MCF 10A (cell line): ENCODE measurements at regions not wholly inside any gene's neighbourhood (a gene's known extent, or its start where the extent isn't known, plus 50 kb on each side); places are given as distances from the start of the nearest gene placed in this dataset.
"Not testable (repeated sequence)": the region's sequence is repeated elsewhere in the genome, so short reads cannot be mapped to it uniquely, and the experiment has no call there.

ENCODE experiments used
- BruUV-seq: library from RNA; stranded (reverse); fragments of 400-500 nt; replicated peaks from 2 replicates; lab custom pipeline; 2021; lab: Mats Ljungman, UMichigan
- CTCF ChIA-PET: fragments of 300-600 bp; sonication (Branson Sonifier 250); formaldehyde crosslinking; extraction: SDS; loops from one replicate; lab custom pipeline; 2021; ENCODE audit warnings: antibody characterized with exemption, inconsistent platforms; lab: Yijun Ruan, JAX
- POLR2A ChIA-PET: fragments of 300-600, 350-650 bp; sonication (Branson Sonifier 250); formaldehyde crosslinking; extraction: SDS; loops from one replicate; lab custom pipeline; 2020; ENCODE audit warnings: antibody characterized with exemption, inconsistent platforms; lab: Yijun Ruan, JAX
- DNase-seq: peaks from one replicate; pipeline ENCODE4 v3.0.0-alpha.2; 2018; ENCODE audit not compliant: unreplicated experiment
- H3K27ac Mint-ChIP-seq: one replicate; pipeline ENCODE4 v1.8.0; 2022; ENCODE audit warnings: mild to moderate bottlenecking, low read depth, mixed read lengths; ENCODE audit not compliant: unreplicated experiment
- H3K27me3 Mint-ChIP-seq: one replicate; pipeline ENCODE4 v1.8.0; 2022; ENCODE audit warnings: mixed read lengths; ENCODE audit not compliant: insufficient read depth, unreplicated experiment
- H3K36me3 Mint-ChIP-seq: one replicate; pipeline ENCODE4 v1.8.0; 2022; ENCODE audit warnings: mild to moderate bottlenecking, moderate library complexity, mixed read lengths; ENCODE audit not compliant: insufficient read depth, unreplicated experiment
- H3K4me1 Mint-ChIP-seq: one replicate; pipeline ENCODE4 v1.8.0; 2022; ENCODE audit warnings: mixed read lengths; ENCODE audit not compliant: insufficient read depth, unreplicated experiment
- H3K4me3 Mint-ChIP-seq: one replicate; pipeline ENCODE4 v1.8.0; 2022; ENCODE audit warnings: mild to moderate bottlenecking, moderate library complexity, mixed read lengths; ENCODE audit not compliant: unreplicated experiment
- H3K9me3 Mint-ChIP-seq: one replicate; pipeline ENCODE4 v1.8.0; 2022; ENCODE audit warnings: mixed read lengths; ENCODE audit not compliant: unreplicated experiment
- intact Hi-C: fragments of 100-400 bp; cut with micrococcal nuclease; formaldehyde crosslinking; loops from 2 replicates; pipeline ENCODE4 v1.14.1; 2022
- TF ChIP-seq, protein P1 (sequence below): fragments of 200-600 bp; IDR thresholded peaks from one replicate; pipeline ENCODE4 v1.8.0; 2022; ENCODE audit warnings: antibody characterized with exemption, mild to moderate bottlenecking; ENCODE audit not compliant: unreplicated experiment

DNA sequence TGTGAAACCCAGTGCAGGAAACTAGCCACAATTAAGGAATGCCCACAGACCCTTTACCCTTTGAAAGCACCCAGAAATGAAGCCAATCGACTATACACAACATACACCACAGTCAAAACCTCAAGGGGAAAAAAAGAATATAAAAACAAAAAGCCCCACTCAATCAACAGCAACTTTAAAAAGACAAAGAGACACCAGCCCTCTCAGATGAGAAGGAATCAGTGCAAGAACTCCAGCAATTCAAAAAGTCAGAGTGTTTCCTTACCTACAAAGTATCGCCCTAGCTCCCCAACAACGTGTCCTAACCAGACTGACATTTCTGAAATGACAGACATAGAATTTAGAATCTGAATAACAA is 147.7 kb downstream of the CHD1L start:
- H3K4me3 Mint-ChIP-seq, result no peak overlapping the region
- no peaks in the 10 kb centered on the region for H3K36me3 Mint-ChIP-seq
- intact Hi-C loops, result loop anchor here (1.0 kb wide), 3 partner anchors 117 to 218 kb away; partner anchors contain the start of gene PRKAB2
- no peak for DNase-seq
- no peaks in the 10 kb centered on the region for H3K4me1 Mint-ChIP-seq
- H3K9me3 Mint-ChIP-seq, result no peaks in the 10 kb centered on the region
- ChIA-PET POLR2A (interaction anchor here (0.6 to 2.3 kb wide), 4 partner anchors 24 to 117 kb away, joined by 3 to 9 read pairs (median 4); no protein-coding TSS in a partner anchor), CTCF (interaction anchor here (0.5 to 2.9 kb wide), 25 partner anchors 10 to 478 kb away, joined by 3 to 53 read pairs (median 6); no protein-coding TSS in a partner anchor)
- TF ChIP-seq, protein P1, sequence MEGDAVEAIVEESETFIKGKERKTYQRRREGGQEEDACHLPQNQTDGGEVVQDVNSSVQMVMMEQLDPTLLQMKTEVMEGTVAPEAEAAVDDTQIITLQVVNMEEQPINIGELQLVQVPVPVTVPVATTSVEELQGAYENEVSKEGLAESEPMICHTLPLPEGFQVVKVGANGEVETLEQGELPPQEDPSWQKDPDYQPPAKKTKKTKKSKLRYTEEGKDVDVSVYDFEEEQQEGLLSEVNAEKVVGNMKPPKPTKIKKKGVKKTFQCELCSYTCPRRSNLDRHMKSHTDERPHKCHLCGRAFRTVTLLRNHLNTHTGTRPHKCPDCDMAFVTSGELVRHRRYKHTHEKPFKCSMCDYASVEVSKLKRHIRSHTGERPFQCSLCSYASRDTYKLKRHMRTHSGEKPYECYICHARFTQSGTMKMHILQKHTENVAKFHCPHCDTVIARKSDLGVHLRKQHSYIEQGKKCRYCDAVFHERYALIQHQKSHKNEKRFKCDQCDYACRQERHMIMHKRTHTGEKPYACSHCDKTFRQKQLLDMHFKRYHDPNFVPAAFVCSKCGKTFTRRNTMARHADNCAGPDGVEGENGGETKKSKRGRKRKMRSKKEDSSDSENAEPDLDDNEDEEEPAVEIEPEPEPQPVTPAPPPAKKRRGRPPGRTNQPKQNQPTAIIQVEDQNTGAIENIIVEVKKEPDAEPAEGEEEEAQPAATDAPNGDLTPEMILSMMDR, result no peak
- no TSS peak for BruUV-seq
- H3K27me3 Mint-ChIP-seq, result peaks cover 35% of the 10 kb centered on the region
- H3K27ac Mint-ChIP-seq, result no peak overlapping the region

DNA sequence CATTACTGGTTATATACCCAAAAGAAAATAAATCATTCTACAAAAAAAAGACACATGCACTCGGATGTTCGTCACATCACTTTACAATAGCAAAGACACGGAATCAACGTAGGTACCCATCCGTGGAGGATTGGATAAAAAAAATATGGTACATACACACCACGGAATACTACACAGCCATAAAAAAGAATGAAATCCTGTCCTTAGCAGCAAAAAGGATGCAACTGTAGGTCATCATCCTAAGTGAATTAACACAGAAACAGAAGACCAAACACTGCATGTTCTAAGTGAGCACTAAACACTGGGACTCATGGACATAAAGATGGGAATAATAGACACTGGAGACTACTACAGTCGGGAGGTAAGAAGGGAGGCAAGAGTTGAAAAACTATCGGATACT is 148.6 kb downstream of the CHD1L start:
- intact Hi-C loops, result no loop called here
- ChIA-PET CTCF (interaction anchor here (1.0 to 2.9 kb wide), 9 partner anchors 9 to 148 kb away, joined by 3 to 53 read pairs (median 9); no protein-coding TSS in a partner anchor), POLR2A (interaction anchor here (1.6 kb wide), 1 partner anchor 25 kb away, joined by 4 read pairs; no protein-coding TSS in a partner anchor)
- H3K9me3 Mint-ChIP-seq, result no peaks in the 10 kb centered on the region
- DNase-seq, result no peak
- H3K4me1 Mint-ChIP-seq, result no peaks in the 10 kb centered on the region
- no TSS peak for BruUV-seq
- H3K27ac Mint-ChIP-seq, result no peak overlapping the region
- H3K27me3 Mint-ChIP-seq, result peaks cover 25% of the 10 kb centered on the region
- TF ChIP-seq, protein P1, result no peak
- no peaks in the 10 kb centered on the region for H3K36me3 Mint-ChIP-seq
- no peak overlapping the region for H3K4me3 Mint-ChIP-seq

DNA sequence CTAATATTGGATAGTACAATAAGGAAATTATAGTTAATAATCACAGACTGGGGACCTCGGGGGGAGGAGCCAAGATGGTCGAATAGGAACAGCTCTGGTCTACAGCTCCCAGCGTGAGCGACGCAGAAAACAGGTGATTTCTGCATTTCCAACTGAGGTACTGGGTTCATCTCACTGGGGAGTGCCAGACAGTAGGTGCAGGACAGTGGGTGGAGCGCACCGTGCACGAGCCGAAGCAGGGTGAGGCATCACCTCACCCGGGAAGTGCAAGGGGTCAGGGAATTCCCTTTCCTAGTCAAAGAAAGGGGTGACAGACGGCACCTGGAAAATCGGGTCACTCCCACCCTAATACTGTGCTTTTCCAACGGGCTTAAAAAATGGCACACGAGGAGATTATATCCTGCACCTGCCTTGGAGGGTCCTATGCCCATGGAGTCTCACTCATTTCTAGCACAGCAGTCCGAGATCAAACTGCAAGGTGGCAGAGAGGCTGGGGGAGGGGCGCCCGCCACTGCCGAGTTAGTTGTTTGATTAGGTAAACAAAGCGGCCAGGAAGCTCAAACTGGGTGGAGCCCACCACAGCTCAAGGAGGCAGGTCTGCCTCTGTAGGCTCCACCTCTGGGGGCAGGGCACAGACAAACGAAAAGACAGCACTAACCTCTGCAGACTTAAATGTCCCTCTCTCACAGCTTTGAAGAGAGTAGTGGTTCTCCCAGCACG is 138.8 kb upstream of the BCL9 start:
- intact Hi-C loops, DNase-seq, H3K27me3 Mint-ChIP-seq, H3K4me3 Mint-ChIP-seq, H3K4me1 Mint-ChIP-seq, H3K36me3 Mint-ChIP-seq, BruUV-seq, H3K27ac Mint-ChIP-seq, POLR2A ChIA-PET: not testable (repeated sequence)
- CTCF ChIA-PET, result interaction anchor here (0.9 kb wide), 1 partner anchor 129 kb away, joined by 3 read pairs; no protein-coding TSS in a partner anchor
- peaks cover 13% of the 10 kb centered on the region for H3K9me3 Mint-ChIP-seq

DNA sequence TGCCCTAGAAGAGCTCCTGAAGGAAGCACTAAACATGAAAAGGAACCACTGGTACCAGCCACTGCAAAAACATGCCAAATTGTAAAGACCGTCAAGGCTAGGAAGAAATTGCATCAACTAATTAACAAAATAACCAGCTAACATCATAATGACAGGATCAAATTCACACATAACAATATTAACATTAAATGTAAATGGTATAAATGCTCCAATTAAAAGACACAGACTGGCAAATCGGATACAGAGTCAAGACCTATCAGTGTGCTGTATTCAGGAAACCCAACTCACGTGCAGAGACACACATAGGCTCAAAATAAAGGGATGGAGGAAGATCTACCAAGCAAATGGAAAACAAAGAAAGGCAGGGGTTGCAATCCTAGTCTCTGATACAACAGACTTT is 137.0 kb upstream of the BCL9 start:
- intact Hi-C loops, DNase-seq, H3K4me1 Mint-ChIP-seq: not testable (repeated sequence)

DNA sequence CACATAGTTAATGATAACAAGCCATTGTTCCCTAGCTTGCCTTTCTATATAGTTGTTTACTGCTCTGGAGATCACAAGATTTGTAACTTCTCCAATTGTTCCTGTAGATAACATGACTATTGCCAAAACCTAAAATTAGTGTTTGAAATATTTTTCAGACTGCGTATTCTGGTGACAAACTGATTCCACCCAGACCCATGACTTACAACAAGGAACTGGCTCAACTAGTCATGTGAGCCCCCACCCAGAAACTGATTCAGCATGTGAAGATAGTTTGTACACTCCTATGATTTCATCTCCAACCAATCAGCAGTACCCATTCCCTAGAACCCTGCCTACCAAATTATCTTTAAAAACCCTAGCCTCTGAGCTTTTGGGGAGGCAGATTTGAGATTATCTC is 131.4 kb upstream of the BCL9 start:
- POLR2A ChIA-PET, result no interaction called here
- Mint-ChIP-seq H3K9me3 (peaks cover 23% of the 10 kb centered on the region), H3K27me3 (no peaks in the 10 kb centered on the region), H3K4me3 (no peak overlapping the region), H3K36me3 (no peaks in the 10 kb centered on the region), H3K4me1 (no peaks in the 10 kb centered on the region), H3K27ac (no peak overlapping the region)
- TF ChIP-seq, protein P1, result no peak
- DNase-seq, result no peak
- CTCF ChIA-PET, result interaction anchor here (2.4 kb wide), 1 partner anchor 20 kb away, joined by 9 read pairs; no protein-coding TSS in a partner anchor
- BruUV-seq, result no TSS peak
- intact Hi-C loops, result no loop called here

More for the DNA sequence above, 137.0 kb upstream of the BCL9 start:
- BruUV-seq, H3K27ac Mint-ChIP-seq, H3K4me3 Mint-ChIP-seq, H3K27me3 Mint-ChIP-seq, H3K36me3 Mint-ChIP-seq, CTCF ChIA-PET, POLR2A ChIA-PET: not testable (repeated sequence)
- H3K9me3 Mint-ChIP-seq, result peaks cover 21% of the 10 kb centered on the region
